ENCODE measurements at regions not wholly inside any gene's neighbourhood (a gene's known extent, or its start where the extent isn't known, plus 50 kb on each side); places are given as distances from the start of the nearest gene placed in this dataset.

DNA sequence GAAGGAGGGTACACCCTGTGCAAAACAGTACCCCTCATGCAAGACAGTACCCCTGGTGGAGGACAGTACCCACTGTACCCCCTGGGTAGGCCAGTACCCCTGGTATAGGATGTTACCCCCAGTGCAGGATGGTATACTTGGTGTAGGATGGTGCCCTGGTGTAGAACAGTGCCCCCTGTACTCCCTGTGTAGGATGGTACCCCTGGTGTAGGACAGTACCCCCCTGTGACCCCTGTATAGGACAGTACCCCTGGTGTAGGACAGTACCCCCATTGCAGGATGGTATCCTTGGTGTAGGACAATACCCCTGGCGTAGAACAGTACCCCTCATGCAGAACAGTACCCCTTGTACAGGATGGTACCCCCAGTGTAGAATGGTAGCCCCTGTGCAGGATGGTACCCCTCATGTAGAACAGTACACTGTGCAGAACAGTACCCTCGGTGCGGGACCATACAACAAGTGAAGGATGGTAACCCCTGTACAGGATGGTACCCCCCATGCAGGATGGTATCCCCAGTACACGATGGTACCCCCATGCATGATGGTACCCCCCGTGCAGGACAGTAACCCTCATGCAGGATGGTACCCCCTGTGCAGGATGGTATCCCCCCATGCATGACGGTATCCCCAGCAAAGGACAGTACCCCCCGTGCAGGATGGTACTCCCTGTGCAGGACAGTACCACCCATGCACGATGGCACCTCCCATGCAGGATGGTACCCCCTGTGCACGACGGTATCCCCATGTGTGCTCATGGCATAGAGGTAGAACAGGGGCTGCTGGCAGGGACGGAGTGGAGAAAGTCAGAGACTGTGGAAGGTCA is 248.0 kb downstream of the DCDC2C start:
- no peak for DNase-seq
- TF ChIP-seq GATA1 (IDR thresholded peaks at IDR 0.05; ENCODE audit: low read depth, low read length) (no peak), POLR2A (IDR thresholded peaks at IDR 0.05; ENCODE audit: low read length) (no peak)

DNA sequence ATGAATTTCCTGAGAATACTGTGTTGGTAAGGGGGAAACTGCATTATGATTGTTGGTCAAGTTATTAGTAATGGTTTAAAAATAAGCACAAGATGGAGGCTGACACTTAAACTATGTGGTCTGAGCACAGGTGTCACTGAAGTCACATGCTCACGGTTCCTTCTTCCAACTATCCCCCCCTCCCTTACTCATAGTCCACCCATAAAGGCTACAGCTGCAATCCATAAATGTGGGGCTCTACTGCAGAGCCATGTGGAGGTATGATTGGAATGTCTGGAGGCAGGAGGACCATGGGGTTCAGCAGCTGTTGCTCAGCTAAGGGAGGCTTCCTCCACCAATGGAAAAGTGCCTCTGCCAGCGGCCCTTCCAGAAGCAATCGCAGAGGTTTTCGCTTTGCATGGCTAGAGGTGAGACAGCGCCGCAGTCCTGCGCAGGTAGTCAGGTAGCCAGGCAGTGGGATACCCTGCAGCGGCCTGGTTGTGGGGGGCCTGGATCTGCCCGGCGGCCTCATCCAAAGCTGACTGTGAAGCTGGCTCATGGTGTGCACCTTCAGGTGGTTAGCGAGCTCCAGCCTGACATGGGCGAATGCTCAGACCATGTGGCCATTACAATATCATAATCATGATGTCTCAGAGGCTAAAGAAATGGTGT is 249.6 kb downstream of the DCDC2C start:
- TF ChIP-seq POLR2A (IDR thresholded peaks at IDR 0.05; ENCODE audit: low read length) (no peak), GATA1 (IDR thresholded peaks at IDR 0.05; ENCODE audit: low read depth, low read length) (no peak)
- no peak for DNase-seq

DNA sequence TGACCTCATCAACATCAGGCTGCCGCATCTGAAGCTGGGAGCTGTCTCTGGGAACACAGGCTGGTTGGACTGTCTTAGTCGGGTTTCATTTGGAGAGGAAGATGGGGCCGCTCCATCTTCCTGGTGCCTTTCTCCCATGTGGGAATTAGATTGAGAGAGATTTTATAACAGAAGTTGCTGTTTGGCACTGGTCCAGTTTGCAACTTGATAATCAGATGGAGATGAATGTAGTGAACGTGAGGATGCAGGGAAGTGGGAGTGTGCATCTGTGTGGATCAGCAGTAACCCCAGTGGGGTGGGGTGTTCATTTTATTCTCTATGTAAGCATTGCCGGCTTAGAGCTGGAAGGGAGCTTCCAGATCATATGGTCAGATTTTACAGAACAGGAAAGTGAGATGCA is 250.9 kb downstream of the DCDC2C start:
- TF ChIP-seq POLR2A (IDR thresholded peaks at IDR 0.05; ENCODE audit: low read length) (no peak), GATA1 (IDR thresholded peaks at IDR 0.05; ENCODE audit: low read depth, low read length) (no peak)
- no peak for DNase-seq

DNA sequence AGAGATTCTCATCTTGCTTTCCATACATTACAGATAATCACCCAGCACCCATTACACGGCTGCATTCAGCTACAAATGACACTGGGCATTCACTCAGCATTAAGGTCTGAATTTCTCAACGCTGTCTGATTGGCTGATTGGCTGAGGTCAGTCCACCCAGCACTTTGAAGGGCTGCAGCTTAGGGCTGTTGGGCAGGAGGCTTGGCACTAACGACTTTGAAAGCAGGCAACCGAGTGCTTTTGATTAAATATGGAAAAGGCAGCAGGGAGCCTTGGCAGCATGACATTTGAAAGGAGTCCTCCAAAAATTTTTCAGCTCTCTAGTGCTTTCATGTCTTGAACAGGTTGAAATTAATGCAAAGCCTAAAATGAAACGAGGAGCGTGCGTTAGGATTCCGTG is 253.0 kb downstream of the DCDC2C start:
- no peak for DNase-seq
- TF ChIP-seq GATA1 (IDR thresholded peaks at IDR 0.05; ENCODE audit: low read depth, low read length) (no peak), POLR2A (IDR thresholded peaks at IDR 0.05; ENCODE audit: low read length) (no peak)

DNA sequence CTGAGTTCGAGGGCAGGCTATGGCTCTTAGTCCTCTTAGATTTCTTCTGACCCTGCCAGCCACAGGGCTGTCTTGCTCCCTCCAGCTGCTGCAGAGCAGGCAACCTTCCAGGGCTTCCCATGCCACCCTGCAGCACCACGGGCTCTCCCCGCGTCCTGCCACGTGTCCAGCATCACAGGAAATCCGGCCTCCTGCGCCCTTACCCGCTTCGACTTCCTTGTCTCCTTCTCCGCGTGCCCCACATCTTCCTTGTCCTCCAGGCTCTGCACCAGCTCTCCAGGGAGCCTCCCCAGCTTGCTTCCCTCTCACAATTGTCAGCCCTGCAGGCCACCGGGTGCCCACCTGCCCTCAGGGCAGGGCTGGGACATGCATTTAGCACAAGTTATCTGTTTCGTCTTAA is 253.5 kb downstream of the DCDC2C start:
- TF ChIP-seq POLR2A (IDR thresholded peaks at IDR 0.05; ENCODE audit: low read length) (no peak), GATA1 (IDR thresholded peaks at IDR 0.05; ENCODE audit: low read depth, low read length) (no peak)
- DNase-seq: no peak

DNA sequence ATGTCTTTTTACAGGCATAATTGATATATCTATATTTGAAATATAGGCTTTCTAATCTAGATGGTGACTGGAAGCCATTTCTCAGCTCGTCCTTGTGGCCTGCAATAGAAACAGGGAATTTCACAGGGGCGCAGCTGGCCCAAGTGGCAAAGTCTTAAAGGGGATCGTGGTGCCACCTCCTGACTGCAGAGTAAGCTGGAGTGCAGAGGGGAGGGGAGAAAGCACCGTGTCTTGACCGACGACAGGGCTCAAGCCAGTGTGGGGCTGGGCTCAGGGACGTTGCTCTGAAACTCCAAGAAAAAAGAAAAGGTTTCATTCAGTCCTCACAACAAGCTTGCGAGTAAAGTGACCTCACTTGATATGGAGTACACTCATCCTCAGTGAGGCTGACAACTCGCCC is 255.1 kb downstream of the DCDC2C start:
- TF ChIP-seq GATA1 (IDR thresholded peaks at IDR 0.05; ENCODE audit: low read depth, low read length): no peak

DNA sequence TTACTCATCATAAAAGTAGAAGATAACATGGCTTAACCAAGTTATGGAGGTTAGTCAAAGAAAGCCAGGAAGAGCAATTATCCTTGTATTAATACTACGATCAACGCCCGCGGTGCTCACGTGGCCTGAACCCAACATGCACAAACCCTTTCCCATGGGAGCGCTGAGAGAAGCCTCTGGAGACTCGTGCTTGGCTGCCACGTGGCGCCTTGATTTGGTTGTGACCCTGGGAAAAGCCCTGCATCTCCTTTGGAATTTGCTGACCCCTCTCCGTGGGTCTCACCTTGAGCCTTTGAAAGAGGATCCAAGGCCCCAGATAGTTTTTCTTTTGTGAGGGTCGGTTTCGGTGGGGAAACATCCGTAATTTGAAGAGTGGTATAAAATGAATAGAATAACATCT is 255.6 kb downstream of the DCDC2C start:
- TF ChIP-seq POLR2A (IDR thresholded peaks at IDR 0.05; ENCODE audit: low read length) (no peak), GATA1 (IDR thresholded peaks at IDR 0.05; ENCODE audit: low read depth, low read length) (no peak)
- DNase-seq: no peak

More for the DNA sequence above, 255.1 kb downstream of the DCDC2C start:
- DNase-seq: no peak

DNA sequence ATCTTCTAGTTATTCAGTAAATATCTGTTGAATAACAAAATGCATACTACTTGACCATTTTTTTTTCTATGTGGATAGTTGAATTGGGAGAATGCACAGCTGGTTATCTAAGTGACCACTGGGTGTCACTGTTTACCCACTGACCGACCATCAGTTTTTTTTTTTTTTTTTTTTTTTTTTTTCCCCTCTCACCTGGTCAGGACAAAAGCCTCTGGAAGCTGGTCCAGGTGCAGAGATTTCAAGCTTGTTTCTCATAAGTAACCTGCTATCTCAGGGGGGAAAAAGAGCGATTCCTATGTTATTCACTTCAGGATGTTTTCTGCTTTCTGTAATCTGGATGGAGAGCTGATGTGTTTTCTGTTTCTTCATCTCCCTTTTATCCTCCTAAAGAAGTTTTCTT is 256.0 kb downstream of the DCDC2C start:
- peak in 1 of 2 experiments; percentile 50 for DNase-seq
- TF ChIP-seq POLR2A (IDR thresholded peaks at IDR 0.05; ENCODE audit: low read length): no peak
- no peak for TF ChIP-seq GATA1 (IDR thresholded peaks at IDR 0.05; ENCODE audit: low read depth, low read length)

DNA sequence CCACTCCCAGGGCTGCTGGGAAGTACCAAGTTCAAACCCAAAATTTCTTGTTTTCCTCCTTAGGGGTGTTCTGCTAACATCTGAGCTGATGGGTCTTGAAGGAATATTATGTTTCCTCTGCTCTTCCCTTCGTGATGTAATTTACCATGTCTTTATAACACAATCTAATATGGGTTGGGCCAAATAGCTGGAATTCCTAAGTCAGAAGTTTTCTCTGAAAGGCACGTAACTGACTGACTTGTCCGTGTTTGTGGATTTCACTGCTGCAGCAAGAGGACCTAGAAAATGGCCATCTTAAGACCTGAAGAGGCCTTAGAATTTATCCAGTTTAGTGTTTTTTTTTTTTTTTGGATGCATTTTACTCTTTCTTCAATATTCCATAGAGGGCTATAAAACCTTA is 256.7 kb downstream of the DCDC2C start:
- TF ChIP-seq POLR2A (IDR thresholded peaks at IDR 0.05; ENCODE audit: low read length): no peak
- TF ChIP-seq GATA1 (IDR thresholded peaks at IDR 0.05; ENCODE audit: low read depth, low read length): no peak
- DNase-seq: no peak

DNA sequence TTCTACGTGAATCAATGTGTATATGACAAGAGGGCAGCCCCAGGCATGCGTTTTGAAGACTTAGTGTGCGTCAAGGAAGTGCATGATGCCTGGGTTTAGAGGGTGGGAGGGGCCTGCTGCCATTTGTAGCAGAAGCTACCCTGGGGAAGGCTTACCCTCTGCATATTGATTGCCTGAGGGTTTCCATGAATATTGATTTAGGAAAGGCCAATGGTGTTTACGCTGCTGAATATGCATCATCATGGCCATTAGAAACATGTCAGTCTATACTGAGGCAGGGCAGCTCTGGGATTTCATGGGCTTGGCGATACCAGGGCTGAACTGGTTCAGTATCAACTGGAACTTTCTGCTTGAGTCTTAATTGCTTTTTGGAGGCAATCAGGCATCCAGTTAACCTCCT is 259.3 kb downstream of the DCDC2C start:
- TF ChIP-seq POLR2A (IDR thresholded peaks at IDR 0.05; ENCODE audit: low read length) (no peak), GATA1 (IDR thresholded peaks at IDR 0.05; ENCODE audit: low read depth, low read length) (no peak)

DNA sequence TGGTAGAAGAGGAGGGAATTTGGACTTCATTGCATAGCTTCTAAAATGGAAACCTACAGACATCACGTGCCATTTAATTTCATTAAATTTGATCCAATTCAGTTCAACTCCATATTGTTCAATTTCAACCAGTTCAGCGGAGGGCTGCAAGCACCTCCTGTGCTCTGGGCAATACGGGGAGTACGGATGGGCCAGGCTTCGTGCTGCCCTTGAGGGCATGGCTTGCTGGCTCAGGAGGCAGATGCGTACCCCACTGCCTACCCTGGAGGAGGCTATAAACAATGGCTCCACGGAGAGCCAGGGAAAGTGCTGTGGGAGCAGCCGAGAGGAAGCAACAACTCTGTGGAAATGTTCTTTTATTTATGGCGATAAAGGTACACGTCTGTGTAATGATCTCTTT is 261.8 kb downstream of the DCDC2C start:
- DNase-seq: no peak
- TF ChIP-seq POLR2A (IDR thresholded peaks at IDR 0.05; ENCODE audit: low read length) (no peak), GATA1 (IDR thresholded peaks at IDR 0.05; ENCODE audit: low read depth, low read length) (no peak)

More for the DNA sequence above, 259.3 kb downstream of the DCDC2C start:
- DNase-seq: no peak

DNA sequence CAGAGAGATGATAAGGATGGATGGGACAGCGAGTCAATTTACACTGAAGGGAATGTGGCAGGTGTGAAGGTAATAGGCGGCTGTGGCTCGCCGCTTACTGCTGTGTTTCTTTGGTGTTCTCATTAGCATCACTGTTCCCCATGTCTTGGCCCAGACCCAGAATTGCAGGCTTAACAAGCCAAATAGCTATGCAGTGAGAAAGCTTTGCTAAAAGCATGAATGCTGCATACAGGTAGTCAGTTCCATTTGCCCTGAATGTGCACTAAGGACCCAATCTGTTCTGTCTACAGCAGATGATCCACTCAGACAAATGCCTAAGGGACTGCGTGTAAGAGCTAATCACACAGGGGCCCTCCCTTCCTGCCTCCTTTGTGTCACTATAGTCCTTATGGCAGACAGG is 262.6 kb downstream of the DCDC2C start:
- no peak for DNase-seq
- TF ChIP-seq POLR2A (IDR thresholded peaks at IDR 0.05; ENCODE audit: low read length) (no peak), GATA1 (IDR thresholded peaks at IDR 0.05; ENCODE audit: low read depth, low read length) (no peak)

DNA sequence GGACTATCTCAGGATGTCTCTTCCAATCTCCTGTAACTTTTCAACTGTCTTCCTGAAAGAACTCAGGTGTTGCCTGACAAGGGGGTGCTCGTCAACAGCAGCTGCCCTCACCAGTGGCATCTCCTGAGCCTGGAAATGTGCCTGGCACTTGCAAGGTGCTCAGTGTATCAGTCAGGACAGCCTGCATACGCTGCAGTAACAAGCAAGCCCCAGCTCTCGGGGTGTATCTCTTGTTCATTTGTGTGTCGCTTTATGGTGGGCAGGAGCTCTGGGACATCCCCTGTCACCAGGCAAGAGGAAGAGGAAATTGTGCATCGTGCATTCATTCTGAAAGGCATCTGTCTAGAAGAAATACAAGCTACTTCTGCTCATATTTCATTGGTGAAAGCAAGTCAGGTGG is 263.1 kb downstream of the DCDC2C start:
- no peak for DNase-seq
- no peak for TF ChIP-seq POLR2A (IDR thresholded peaks at IDR 0.05; ENCODE audit: low read length)
- TF ChIP-seq GATA1 (IDR thresholded peaks at IDR 0.05; ENCODE audit: low read depth, low read length): no peak

DNA sequence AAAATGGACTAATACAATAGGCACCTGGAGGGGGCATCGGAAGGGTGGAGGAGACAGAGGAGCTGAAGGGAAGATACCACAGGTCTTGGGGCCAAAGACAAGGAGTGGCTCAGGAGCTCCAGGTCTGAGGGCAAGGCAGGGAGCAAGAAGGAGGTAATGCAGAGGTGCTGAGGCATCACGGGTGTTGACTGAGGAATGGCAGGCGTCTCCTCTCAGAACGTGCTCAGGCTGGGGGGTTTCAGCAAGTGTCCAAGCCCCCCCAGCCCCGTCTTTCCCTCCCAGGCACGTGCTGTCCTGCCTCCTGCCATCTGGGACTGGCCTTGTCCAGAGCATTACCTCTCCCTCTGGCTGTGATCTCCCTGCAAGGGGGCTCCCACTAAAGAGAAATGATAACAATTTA is 265.4 kb downstream of the DCDC2C start:
- no peak for TF ChIP-seq GATA1 (IDR thresholded peaks at IDR 0.05; ENCODE audit: low read depth, low read length)
- TF ChIP-seq POLR2A (IDR thresholded peaks at IDR 0.05; ENCODE audit: low read length): no peak
- DNase-seq: no peak
